ENCODE measurements at regions not wholly inside any gene's neighbourhood (a gene's known extent, or its start where the extent isn't known, plus 50 kb on each side); places are given as distances from the start of the nearest gene placed in this dataset.

GRCh38 chr2:53448591-53448990 lies 319.0 kb upstream of the CHAC2 start:
- 86% methylated on average over 1 of the region's 1 CpG for WGBS
- no peaks in the 10 kb centered on the region for H3K27me3 ChIP-seq (ENCODE audit: control insufficient read depth in 2 of 2, insufficient read depth in 1 of 2, low read length in 1 of 2)
- H3K27ac ChIP-seq (ENCODE audit: low read depth in 1 of 2, low read length in 1 of 2): no peak overlapping the region
- H3K36me3 ChIP-seq (ENCODE audit: control insufficient read depth in 2 of 2, insufficient read depth in 2 of 2, low read length in 1 of 2): no peaks in the 10 kb centered on the region
- H3K9me3 ChIP-seq (ENCODE audit: control insufficient read depth in 2 of 2, insufficient read depth in 1 of 2, low read length in 1 of 2): no peaks in the 10 kb centered on the region
- H3K4me3 ChIP-seq (ENCODE audit: low read length in 2 of 2): no peak overlapping the region
- H3K4me1 ChIP-seq (ENCODE audit: control insufficient read depth in 2 of 2, insufficient read depth in 2 of 2, low read length in 2 of 2): no peaks in the 10 kb centered on the region
- DNase-seq (ENCODE audit: low read depth in 6 of 9, low spot score in 9 of 9): no peak

GRCh38 chr2:53448086-53448485 lies 319.5 kb upstream of the CHAC2 start:
- no peaks in the 10 kb centered on the region for H3K9me3 ChIP-seq (ENCODE audit: control insufficient read depth in 2 of 2, insufficient read depth in 1 of 2, low read length in 1 of 2)
- H3K27ac ChIP-seq (ENCODE audit: low read depth in 1 of 2, low read length in 1 of 2): no peak overlapping the region
- no peak overlapping the region for H3K4me3 ChIP-seq (ENCODE audit: low read length in 2 of 2)
- H3K27me3 ChIP-seq (ENCODE audit: control insufficient read depth in 2 of 2, insufficient read depth in 1 of 2, low read length in 1 of 2): no peaks in the 10 kb centered on the region
- DNase-seq (ENCODE audit: low read depth in 6 of 9, low spot score in 9 of 9): no peak
- no peaks in the 10 kb centered on the region for H3K4me1 ChIP-seq (ENCODE audit: control insufficient read depth in 2 of 2, insufficient read depth in 2 of 2, low read length in 2 of 2)
- no peaks in the 10 kb centered on the region for H3K36me3 ChIP-seq (ENCODE audit: control insufficient read depth in 2 of 2, insufficient read depth in 2 of 2, low read length in 1 of 2)
- WGBS: 95% methylated on average over 5 of the region's 5 CpGs

- no peaks in the 10 kb centered on the region for H3K4me1 ChIP-seq (ENCODE audit: control insufficient read depth in 2 of 2, insufficient read depth in 2 of 2, low read length in 2 of 2)
- H3K4me3 ChIP-seq (ENCODE audit: low read length in 2 of 2): no peak overlapping the region
- H3K9me3 ChIP-seq (ENCODE audit: control insufficient read depth in 2 of 2, insufficient read depth in 1 of 2, low read length in 1 of 2): no peaks in the 10 kb centered on the region
- no peak for DNase-seq (ENCODE audit: low read depth in 6 of 9, low spot score in 9 of 9)
- H3K27me3 ChIP-seq (ENCODE audit: control insufficient read depth in 2 of 2, insufficient read depth in 1 of 2, low read length in 1 of 2): no peaks in the 10 kb centered on the region
- no peak overlapping the region for H3K27ac ChIP-seq (ENCODE audit: low read depth in 1 of 2, low read length in 1 of 2)
- H3K36me3 ChIP-seq (ENCODE audit: control insufficient read depth in 2 of 2, insufficient read depth in 2 of 2, low read length in 1 of 2): no peaks in the 10 kb centered on the region
- 84% methylated on average over 7 of the region's 7 CpGs for WGBS
These were observed 322.1 kb upstream of the CHAC2 start for GRCh38 chr2:53445383-53446070.

GRCh38 chr2:53442783-53443182 lies 324.8 kb upstream of the CHAC2 start:
- 83% methylated on average over 4 of the region's 4 CpGs for WGBS
- H3K27me3 ChIP-seq (ENCODE audit: control insufficient read depth in 2 of 2, insufficient read depth in 1 of 2, low read length in 1 of 2): no peaks in the 10 kb centered on the region

GRCh38 chr2:53442093-53442492 lies 325.5 kb upstream of the CHAC2 start:
- Histone ChIP-seq H3K27ac (ENCODE audit: low read depth in 1 of 2, low read length in 1 of 2) (no peak overlapping the region), H3K27me3 (ENCODE audit: control insufficient read depth in 2 of 2, insufficient read depth in 1 of 2, low read length in 1 of 2) (no peaks in the 10 kb centered on the region), H3K9me3 (ENCODE audit: control insufficient read depth in 2 of 2, insufficient read depth in 1 of 2, low read length in 1 of 2) (no peaks in the 10 kb centered on the region), H3K4me1 (ENCODE audit: control insufficient read depth in 2 of 2, insufficient read depth in 2 of 2, low read length in 2 of 2) (no peaks in the 10 kb centered on the region), H3K4me3 (ENCODE audit: low read length in 2 of 2) (no peak overlapping the region), H3K36me3 (ENCODE audit: control insufficient read depth in 2 of 2, insufficient read depth in 2 of 2, low read length in 1 of 2) (no peaks in the 10 kb centered on the region)
- no peak for DNase-seq (ENCODE audit: low read depth in 6 of 9, low spot score in 9 of 9)

More at GRCh38 chr2:53442783-53443182, 324.8 kb upstream of the CHAC2 start:
- no peaks in the 10 kb centered on the region for H3K4me1 ChIP-seq (ENCODE audit: control insufficient read depth in 2 of 2, insufficient read depth in 2 of 2, low read length in 2 of 2)
- no peak overlapping the region for H3K4me3 ChIP-seq (ENCODE audit: low read length in 2 of 2)
- H3K27ac ChIP-seq (ENCODE audit: low read depth in 1 of 2, low read length in 1 of 2): no peak overlapping the region
- no peaks in the 10 kb centered on the region for H3K36me3 ChIP-seq (ENCODE audit: control insufficient read depth in 2 of 2, insufficient read depth in 2 of 2, low read length in 1 of 2)
- DNase-seq (ENCODE audit: low read depth in 6 of 9, low spot score in 9 of 9): no peak
- no peaks in the 10 kb centered on the region for H3K9me3 ChIP-seq (ENCODE audit: control insufficient read depth in 2 of 2, insufficient read depth in 1 of 2, low read length in 1 of 2)

- Histone ChIP-seq H3K4me1 (ENCODE audit: control insufficient read depth in 2 of 2, insufficient read depth in 2 of 2, low read length in 2 of 2) (no peaks in the 10 kb centered on the region), H3K9me3 (ENCODE audit: control insufficient read depth in 2 of 2, insufficient read depth in 1 of 2, low read length in 1 of 2) (no peaks in the 10 kb centered on the region), H3K4me3 (ENCODE audit: low read length in 2 of 2) (no peak overlapping the region), H3K27me3 (ENCODE audit: control insufficient read depth in 2 of 2, insufficient read depth in 1 of 2, low read length in 1 of 2) (no peaks in the 10 kb centered on the region), H3K27ac (ENCODE audit: low read depth in 1 of 2, low read length in 1 of 2) (no peak overlapping the region), H3K36me3 (ENCODE audit: control insufficient read depth in 2 of 2, insufficient read depth in 2 of 2, low read length in 1 of 2) (no peaks in the 10 kb centered on the region)
- no peak for DNase-seq (ENCODE audit: low read depth in 6 of 9, low spot score in 9 of 9)
- WGBS: 96% methylated on average over 1 of the region's 1 CpG
These were observed 328.9 kb upstream of the CHAC2 start for GRCh38 chr2:53438692-53439091.

GRCh38 chr2:53438100-53438499 lies 329.5 kb upstream of the CHAC2 start:
- no peaks in the 10 kb centered on the region for H3K27me3 ChIP-seq (ENCODE audit: control insufficient read depth in 2 of 2, insufficient read depth in 1 of 2, low read length in 1 of 2)
- DNase-seq (ENCODE audit: low read depth in 6 of 9, low spot score in 9 of 9): no peak
- 61% methylated on average over 1 of the region's 1 CpG for WGBS
- H3K36me3 ChIP-seq (ENCODE audit: control insufficient read depth in 2 of 2, insufficient read depth in 2 of 2, low read length in 1 of 2): no peaks in the 10 kb centered on the region
- no peaks in the 10 kb centered on the region for H3K9me3 ChIP-seq (ENCODE audit: control insufficient read depth in 2 of 2, insufficient read depth in 1 of 2, low read length in 1 of 2)
- no peak overlapping the region for H3K27ac ChIP-seq (ENCODE audit: low read depth in 1 of 2, low read length in 1 of 2)
- H3K4me1 ChIP-seq (ENCODE audit: control insufficient read depth in 2 of 2, insufficient read depth in 2 of 2, low read length in 2 of 2): no peaks in the 10 kb centered on the region
- H3K4me3 ChIP-seq (ENCODE audit: low read length in 2 of 2): no peak overlapping the region

GRCh38 chr2:53437371-53437770 lies 330.2 kb upstream of the CHAC2 start:
- H3K9me3 ChIP-seq (ENCODE audit: control insufficient read depth in 2 of 2, insufficient read depth in 1 of 2, low read length in 1 of 2): no peaks in the 10 kb centered on the region
- H3K4me1 ChIP-seq (ENCODE audit: control insufficient read depth in 2 of 2, insufficient read depth in 2 of 2, low read length in 2 of 2): no peaks in the 10 kb centered on the region
- no peaks in the 10 kb centered on the region for H3K36me3 ChIP-seq (ENCODE audit: control insufficient read depth in 2 of 2, insufficient read depth in 2 of 2, low read length in 1 of 2)
- H3K27me3 ChIP-seq (ENCODE audit: control insufficient read depth in 2 of 2, insufficient read depth in 1 of 2, low read length in 1 of 2): no peaks in the 10 kb centered on the region
- DNase-seq (ENCODE audit: low read depth in 6 of 9, low spot score in 9 of 9): no peak
- H3K4me3 ChIP-seq (ENCODE audit: low read length in 2 of 2): no peak overlapping the region
- 91% methylated on average over 2 of the region's 2 CpGs for WGBS
- no peak overlapping the region for H3K27ac ChIP-seq (ENCODE audit: low read depth in 1 of 2, low read length in 1 of 2)

GRCh38 chr2:53436882-53437281 lies 330.7 kb upstream of the CHAC2 start:
- H3K27me3 ChIP-seq (ENCODE audit: control insufficient read depth in 2 of 2, insufficient read depth in 1 of 2, low read length in 1 of 2): no peaks in the 10 kb centered on the region
- H3K36me3 ChIP-seq (ENCODE audit: control insufficient read depth in 2 of 2, insufficient read depth in 2 of 2, low read length in 1 of 2): no peaks in the 10 kb centered on the region
- H3K4me1 ChIP-seq (ENCODE audit: control insufficient read depth in 2 of 2, insufficient read depth in 2 of 2, low read length in 2 of 2): no peaks in the 10 kb centered on the region
- no peak overlapping the region for H3K4me3 ChIP-seq (ENCODE audit: low read length in 2 of 2)
- H3K27ac ChIP-seq (ENCODE audit: low read depth in 1 of 2, low read length in 1 of 2): no peak overlapping the region
- DNase-seq (ENCODE audit: low read depth in 6 of 9, low spot score in 9 of 9): no peak
- 97% methylated on average over 4 of the region's 4 CpGs for WGBS
- no peaks in the 10 kb centered on the region for H3K9me3 ChIP-seq (ENCODE audit: control insufficient read depth in 2 of 2, insufficient read depth in 1 of 2, low read length in 1 of 2)
